ENCODE measurements at regions not wholly inside any gene's neighbourhood (a gene's known extent, or its start where the extent isn't known, plus 50 kb on each side); places are given as distances from the start of the nearest gene placed in this dataset.

- peaks cover 51% of the 10 kb centered on the region for H3K27me3 Mint-ChIP-seq (ENCODE audit: low read depth)
- no peak overlapping the region for H3K4me3 Mint-ChIP-seq
- no peak overlapping the region for H3K27ac Mint-ChIP-seq
- no peak for TF ChIP-seq CTCF (IDR thresholded peaks at IDR 0.05; ENCODE audit: unreplicated experiment)
- no peaks in the 10 kb centered on the region for H3K36me3 Mint-ChIP-seq
- H3K9me3 Mint-ChIP-seq: no peaks in the 10 kb centered on the region
- DNase-seq (ENCODE audit: low spot score in 2 of 2, unreplicated experiment in 2 of 2): no peak
- no peaks in the 10 kb centered on the region for H3K4me1 Mint-ChIP-seq
Measured at GRCh38 chr21:33174756-33175155, 55.0 kb upstream of the IFNAR2 start.
